ENCODE measurements at regions not wholly inside any gene's neighbourhood (a gene's known extent, or its start where the extent isn't known, plus 50 kb on each side); places are given as distances from the start of the nearest gene placed in this dataset.

GRCh38 chr9:27864644-27865438 lies 291.6 kb upstream of the C9orf72 start:
- Histone ChIP-seq H2BK120ac (ENCODE audit: low read depth, low read length) (no peak overlapping the region), H3K56ac (ENCODE audit: extremely low read depth, insufficient read depth, low read length) (no peak overlapping the region), H2AK5ac (ENCODE audit: low read depth, low read length) (no peak overlapping the region), H3K23ac (ENCODE audit: low read depth, low read length) (no peak overlapping the region), H4K91ac (ENCODE audit: insufficient read depth, low read depth, low read length) (no peak overlapping the region), H2AFZ (replicated peaks; ENCODE audit: low read length, poor library complexity) (no peak overlapping the region), H3K4me2 (ENCODE audit: low read depth, low read length) (no peak overlapping the region), H3K36me3 (ENCODE audit: control insufficient read depth, insufficient read depth, low read length) (no peaks in the 10 kb centered on the region), H3K9ac (ENCODE audit: low read depth, low read length) (no peak overlapping the region), H3K18ac (ENCODE audit: low read depth, low read length) (no peak overlapping the region), H2AK9ac (replicated peaks; ENCODE audit: low read depth, low read length, poor library complexity) (no peak overlapping the region), H2BK20ac (ENCODE audit: low read depth, low read length) (no peak overlapping the region), H3K9me1 (ENCODE audit: insufficient read depth, low read length) (no peaks in the 10 kb centered on the region), H4K20me1 (ENCODE audit: insufficient read depth, low read length) (no peaks in the 10 kb centered on the region), H4K5ac (ENCODE audit: low read depth, low read length) (no peak overlapping the region), H2BK15ac (ENCODE audit: low read depth, low read length) (no peak overlapping the region), H3K4me3 (ENCODE audit: insufficient read depth, low read depth, low read length) (no peak overlapping the region), H3K9me3 (ENCODE audit: control insufficient read depth, insufficient read depth, low read length) (no peaks in the 10 kb centered on the region), H3K4ac (ENCODE audit: low read depth, low read length) (no peak overlapping the region), H3K27ac (ENCODE audit: insufficient read depth, low read length) (no peak overlapping the region), H3K4me1 (ENCODE audit: control insufficient read depth, insufficient read depth, low read length) (no peaks in the 10 kb centered on the region), H3K79me1 (ENCODE audit: low read depth in 1 of 2, low read length in 2 of 2) (no peaks in the 10 kb centered on the region), H3K27me3 (ENCODE audit: control insufficient read depth, insufficient read depth, low read length) (no peaks in the 10 kb centered on the region), H4K8ac (ENCODE audit: low read depth in 2 of 2, low read length in 2 of 2) (no peak overlapping the region), H2BK5ac (ENCODE audit: low read depth, low read length, poor library complexity, severe bottlenecking) (no peak overlapping the region), H3K14ac (replicated peaks; ENCODE audit: low read depth, low read length) (no peak overlapping the region)
- in situ Hi-C loops (cut with MboI; ENCODE audit: low sequenced_read_pairs) (no loop called here), dilution Hi-C loops (cut with HindIII; ENCODE audit: low sequenced_read_pairs, unreplicated experiment) (no loop called here), intact Hi-C loops (cut with micrococcal nuclease) (no loop called here)
- TF ChIP-seq POLR2A (IDR thresholded peaks at IDR 0.05; ENCODE audit: low read depth, low read length) (no peak), MAFK (IDR thresholded peaks at IDR 0.05; ENCODE audit: low read depth, low read length) (no peak), NFE2L2 (IDR thresholded peaks at IDR 0.05; ENCODE audit: low read depth, low read length) (no peak), MAZ (IDR thresholded peaks at IDR 0.05; ENCODE audit: borderline replicate concordance, low read depth, low read length) (no peak), FOS (IDR thresholded peaks at IDR 0.05; ENCODE audit: low read depth, low read length) (no peak), RFX5 (IDR thresholded peaks at IDR 0.05; ENCODE audit: low read depth, low read length) (no peak), RCOR1 (IDR thresholded peaks at IDR 0.05; ENCODE audit: insufficient replicate concordance, low read length) (no peak), USF2 (IDR thresholded peaks at IDR 0.05; ENCODE audit: low read depth, low read length) (no peak)
- WGBS, 2 experiments (ENCODE audit: extremely low coverage in 2 of 2, insufficient read length in 1 of 2): 0% methylated on average over 1 of the region's 7 CpGs; no CpG with 5 or more reads in 1 of the 2 experiments
- no TSS peak for BruUV-seq (replicated peaks)
- POLR2A ChIA-PET (ENCODE audit: unreplicated experiment): no interaction called here
- ATAC-seq (ENCODE audit: low read depth): no peak
- DNase-seq: no peak
- CTCF ChIA-PET: no interaction called here
